K562 (cell line): ENCODE measurements at regions not wholly inside any gene's neighbourhood (a gene's known extent, or its start where the extent isn't known, plus 50 kb on each side); places are given as distances from the start of the nearest gene placed in this dataset.

Source experiments
- ATF6 ChIP-seq: sonication (generic); formaldehyde crosslinking; IDR thresholded peaks from 2 replicates; pipeline ENCODE4 v1.4.0; 2020; ENCODE audit warnings: mild to moderate bottlenecking, missing genetic modification reagents
- CBX8 ChIP-seq: fragments of 200-600 bp; sonication (generic); IDR thresholded peaks from 2 replicates; pipeline ENCODE4 v1.6.1; 2012; ENCODE audit warnings: borderline replicate concordance, mixed run types, low read depth, mild to moderate bottlenecking, moderate library complexity, mixed read lengths, low read length, control low read depth, inconsistent platforms; ENCODE audit not compliant: poor library complexity, severe bottlenecking; ENCODE audit errors: extremely low read depth
- CHD7 ChIP-seq: fragments of 200-600 bp; sonication (generic); IDR thresholded peaks from one replicate; pipeline ENCODE4 v1.6.1; 2012; ENCODE audit warnings: mild to moderate bottlenecking, low read depth, low read length, inconsistent platforms
- EWSR1 ChIP-seq: fragments of 450-650 bp; IDR thresholded peaks from 2 replicates; pipeline ENCODE4 v1.6.1; 2018; ENCODE audit warnings: borderline replicate concordance, mild to moderate bottlenecking, low read depth, moderate library complexity; ENCODE audit not compliant: partially characterized antibody
- HDAC1 ChIP-seq, 2 experiments: fragments of 450-650 bp; IDR thresholded peaks; 2 replicates each; pipeline ENCODE4 v1.6.1; 2016 to 2017; ENCODE audit warnings: inconsistent platforms in 1 of 2, mild to moderate bottlenecking in 1 of 2, moderate library complexity in 1 of 2
- HLTF ChIP-seq: fragments of 450-650 bp; IDR thresholded peaks from 2 replicates; pipeline ENCODE4 v1.6.1; 2016
- PHF20 ChIP-seq: fragments of 450-650 bp; IDR thresholded peaks from 2 replicates; pipeline ENCODE4 v1.6.1; 2018; ENCODE audit not compliant: partially characterized antibody
- TAF7 ChIP-seq: fragments of 450-650 bp; IDR thresholded peaks from 2 replicates; pipeline ENCODE4 v1.6.1; 2016; ENCODE audit warnings: missing genetic modification characterization, missing compliant biosample characterization
- ZNF239 ChIP-seq: fragments of 250-450 bp; sonication (Bioruptor Pico); IDR thresholded peaks from 2 replicates; pipeline ENCODE4 v1.4.0; 2020; ENCODE audit warnings: mild to moderate bottlenecking
- ZNF507 ChIP-seq: conservative IDR thresholded peaks from 2 replicates; pipeline ENCODE4 v1.6.1; 2017; ENCODE audit warnings: missing genetic modification characterization, missing compliant biosample characterization
- ZNF699 ChIP-seq: fragments of 250-450 bp; sonication (Bioruptor Pico); IDR thresholded peaks from 2 replicates; pipeline ENCODE4 v1.8.0; 2021; ENCODE audit warnings: mild to moderate bottlenecking, moderate library complexity; ENCODE audit not compliant: insufficient replicate concordance
- TF ChIP-seq, protein P1 (sequence below): fragments of 250-450 bp; sonication (Bioruptor Pico); IDR thresholded peaks from 2 replicates; pipeline ENCODE4 v1.8.0; 2022; ENCODE audit warnings: moderate library complexity, mild to moderate bottlenecking, inconsistent platforms

GRCh38 chr13:24056616-24057137 is 103.8 kb upstream of the SPATA13 start (continued):
- TF ChIP-seq CHD7 = no peak
- TF ChIP-seq ZNF239 = no peak
- no peak for TF ChIP-seq TAF7 (tag)
- TF ChIP-seq ZNF699 (CRISPR knock-in tag) = no peak
- no peak for TF ChIP-seq PHF20
- TF ChIP-seq, protein P1, sequence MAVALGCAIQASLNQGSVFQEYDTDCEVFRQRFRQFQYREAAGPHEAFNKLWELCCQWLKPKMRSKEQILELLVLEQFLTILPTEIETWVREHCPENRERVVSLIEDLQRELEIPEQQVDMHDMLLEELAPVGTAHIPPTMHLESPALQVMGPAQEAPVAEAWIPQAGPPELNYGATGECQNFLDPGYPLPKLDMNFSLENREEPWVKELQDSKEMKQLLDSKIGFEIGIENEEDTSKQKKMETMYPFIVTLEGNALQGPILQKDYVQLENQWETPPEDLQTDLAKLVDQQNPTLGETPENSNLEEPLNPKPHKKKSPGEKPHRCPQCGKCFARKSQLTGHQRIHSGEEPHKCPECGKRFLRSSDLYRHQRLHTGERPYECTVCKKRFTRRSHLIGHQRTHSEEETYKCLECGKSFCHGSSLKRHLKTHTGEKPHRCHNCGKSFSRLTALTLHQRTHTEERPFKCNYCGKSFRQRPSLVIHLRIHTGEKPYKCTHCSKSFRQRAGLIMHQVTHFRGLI (CRISPR knock-in tag) = no peak
- TF ChIP-seq EWSR1 = no peak
- TF ChIP-seq HDAC1 (IDR thresholded peaks at IDR 0.05) = no peak
- TF ChIP-seq ATF6 (CRISPR knock-in tag) = no peak
- TF ChIP-seq HLTF = no peak
- no peak for TF ChIP-seq ZNF507 (tag)
- TF ChIP-seq CBX8 = no peak
